Panc1 (cell line): ENCODE measurements at regions not wholly inside any gene's neighbourhood (a gene's known extent, or its start where the extent isn't known, plus 50 kb on each side); places are given as distances from the start of the nearest gene placed in this dataset.

Experiments
- ATAC-seq: fragments of 200-7000 bp; cut with Tn5 transposase; 2 replicates; pipeline ENCODE4 v1.9.1; 2020; ENCODE audit warnings: mild to moderate bottlenecking, moderate library complexity
- BruUV-seq: library from RNA; stranded (reverse); fragments of 400-500 nt; replicated peaks from 2 replicates; lab custom pipeline; 2021; lab: Mats Ljungman, UMichigan
- CTCF ChIA-PET: fragments of 300-600 bp; sonication (Branson Sonifier 250); formaldehyde crosslinking; loops from one replicate; lab custom pipeline; 2022; ENCODE audit warnings: antibody characterized with exemption; lab: Charles Lee
- POLR2A ChIA-PET: fragments of 300-600 bp; sonication (Branson Sonifier 250); formaldehyde crosslinking; loops from one replicate; lab custom pipeline; 2022; ENCODE audit warnings: antibody characterized with exemption; lab: Charles Lee
- DNase-seq: peaks from one replicate; pipeline ENCODE4 v3.0.0-alpha.2; 2010; ENCODE audit warnings: low read depth, low spot score
- H3K27ac ChIP-seq: 2 replicates; pipeline ENCODE4 v1.5.1; 2011; ENCODE audit warnings: mild to moderate bottlenecking, low read length, inconsistent platforms
- H3K27me3 ChIP-seq: fragments of 200-500 bp; sonication (Bioruptor generic); 2 replicates; pipeline ENCODE4 v1.6.0; 2014; ENCODE audit warnings: low read length, inconsistent platforms; ENCODE audit not compliant: control insufficient read depth, insufficient read depth
- H3K36me3 ChIP-seq: fragments of 200-500 bp; sonication (Bioruptor generic); 2 replicates; pipeline ENCODE4 v1.5.1; 2014; ENCODE audit warnings: inconsistent platforms, mild to moderate bottlenecking, low read length, moderate library complexity; ENCODE audit not compliant: control insufficient read depth, insufficient read depth
- H3K4me1 ChIP-seq: 2 replicates; pipeline ENCODE4 v1.5.1; 2011; ENCODE audit warnings: inconsistent platforms, mild to moderate bottlenecking, low read length, moderate library complexity; ENCODE audit not compliant: control insufficient read depth, insufficient read depth
- H3K4me3 ChIP-seq, 2 experiments: 2 replicates each; pipeline ENCODE4 v1.5.1; 2011 to 2012; ENCODE audit warnings: low read depth in 2 of 2, low read length in 2 of 2, mild to moderate bottlenecking in 2 of 2, inconsistent platforms in 1 of 2, moderate library complexity in 1 of 2
- H3K9me3 ChIP-seq: fragments of 200-500 bp; sonication (Bioruptor generic); 2 replicates; pipeline ENCODE4 v1.5.1; 2014; ENCODE audit warnings: low read depth, mild to moderate bottlenecking, inconsistent platforms, low read length, moderate library complexity; ENCODE audit not compliant: control insufficient read depth, insufficient read depth
- POLR2AphosphoS5 ChIP-seq: IDR thresholded peaks from 2 replicates; pipeline ENCODE4 v1.6.1; 2012; ENCODE audit warnings: mild to moderate bottlenecking, low read depth, low read length, moderate library complexity
- SIN3A ChIP-seq: IDR thresholded peaks from 2 replicates; pipeline ENCODE4 v1.6.1; 2012; ENCODE audit warnings: low read depth, mild to moderate bottlenecking, low read length, moderate library complexity, borderline replicate concordance; ENCODE audit not compliant: insufficient read depth
- TCF7L2 ChIP-seq: IDR thresholded peaks from 2 replicates; pipeline ENCODE4 v1.6.1; 2011; ENCODE audit warnings: mild to moderate bottlenecking, low read depth, low read length, inconsistent platforms
- in situ Hi-C: cut with HindIII; loops from 2 replicates; pipeline ENCODE4 v1.10.0; 2016; ENCODE audit warnings: low sequenced_read_pairs, low pct_unique_long_range_greater_than_20kb
- intact Hi-C: fragments of 100-400 bp; cut with micrococcal nuclease; formaldehyde crosslinking; loops from one replicate; pipeline ENCODE4 v1.10.0; 2022; ENCODE audit not compliant: unreplicated experiment
- TF ChIP-seq, protein P1 (sequence below), 2 experiments: IDR thresholded peaks; 2 replicates each; pipeline ENCODE4 v1.6.1; 2011 to 2012; ENCODE audit warnings: low read depth in 2 of 2, control low read depth in 1 of 2, low read length in 1 of 2, mild to moderate bottlenecking in 1 of 2, moderate library complexity in 1 of 2; ENCODE audit not compliant: insufficient read depth in 1 of 2
- TF ChIP-seq, protein P2 (sequence below): fragments of 450-650 bp; IDR thresholded peaks from 2 replicates; pipeline ENCODE4 v1.5.1; 2017; ENCODE audit warnings: mild to moderate bottlenecking

DNA sequence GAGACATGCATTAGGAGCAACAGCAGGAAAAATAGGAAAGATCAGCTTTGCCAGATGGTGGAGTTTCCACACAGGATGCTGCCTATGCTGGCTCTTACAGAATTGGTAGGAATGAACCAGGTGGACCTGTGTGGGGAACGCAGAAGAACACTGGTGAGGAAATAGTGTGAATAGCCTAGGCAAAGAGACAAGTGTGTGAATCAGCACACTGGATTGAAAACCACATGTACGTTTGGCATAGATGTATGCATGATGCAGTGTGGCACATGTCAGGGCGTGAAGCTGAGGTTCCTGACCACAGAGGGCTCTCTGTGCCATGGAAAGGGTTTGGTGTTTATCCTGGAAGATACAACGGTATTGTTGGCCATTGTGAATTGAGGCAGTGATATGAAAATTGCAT lies 156.5 kb upstream of the SLC10A2 start:
- in situ Hi-C loops, result no loop called here
- intact Hi-C loops, result no loop called here
- ChIA-PET POLR2A (no interaction called here), CTCF (no interaction called here)
- ATAC-seq, result no peak
- no peak for DNase-seq
- Histone ChIP-seq H3K36me3 (no peaks in the 10 kb centered on the region), H3K9me3 (no peaks in the 10 kb centered on the region), H3K27me3 (no peaks in the 10 kb centered on the region), H3K4me3 (no peak overlapping the region), H3K4me1 (no peaks in the 10 kb centered on the region), H3K27ac (no peak overlapping the region)
- TF ChIP-seq TCF7L2, result no peak
- no peak for TF ChIP-seq SIN3A
- TF ChIP-seq, protein P1, sequence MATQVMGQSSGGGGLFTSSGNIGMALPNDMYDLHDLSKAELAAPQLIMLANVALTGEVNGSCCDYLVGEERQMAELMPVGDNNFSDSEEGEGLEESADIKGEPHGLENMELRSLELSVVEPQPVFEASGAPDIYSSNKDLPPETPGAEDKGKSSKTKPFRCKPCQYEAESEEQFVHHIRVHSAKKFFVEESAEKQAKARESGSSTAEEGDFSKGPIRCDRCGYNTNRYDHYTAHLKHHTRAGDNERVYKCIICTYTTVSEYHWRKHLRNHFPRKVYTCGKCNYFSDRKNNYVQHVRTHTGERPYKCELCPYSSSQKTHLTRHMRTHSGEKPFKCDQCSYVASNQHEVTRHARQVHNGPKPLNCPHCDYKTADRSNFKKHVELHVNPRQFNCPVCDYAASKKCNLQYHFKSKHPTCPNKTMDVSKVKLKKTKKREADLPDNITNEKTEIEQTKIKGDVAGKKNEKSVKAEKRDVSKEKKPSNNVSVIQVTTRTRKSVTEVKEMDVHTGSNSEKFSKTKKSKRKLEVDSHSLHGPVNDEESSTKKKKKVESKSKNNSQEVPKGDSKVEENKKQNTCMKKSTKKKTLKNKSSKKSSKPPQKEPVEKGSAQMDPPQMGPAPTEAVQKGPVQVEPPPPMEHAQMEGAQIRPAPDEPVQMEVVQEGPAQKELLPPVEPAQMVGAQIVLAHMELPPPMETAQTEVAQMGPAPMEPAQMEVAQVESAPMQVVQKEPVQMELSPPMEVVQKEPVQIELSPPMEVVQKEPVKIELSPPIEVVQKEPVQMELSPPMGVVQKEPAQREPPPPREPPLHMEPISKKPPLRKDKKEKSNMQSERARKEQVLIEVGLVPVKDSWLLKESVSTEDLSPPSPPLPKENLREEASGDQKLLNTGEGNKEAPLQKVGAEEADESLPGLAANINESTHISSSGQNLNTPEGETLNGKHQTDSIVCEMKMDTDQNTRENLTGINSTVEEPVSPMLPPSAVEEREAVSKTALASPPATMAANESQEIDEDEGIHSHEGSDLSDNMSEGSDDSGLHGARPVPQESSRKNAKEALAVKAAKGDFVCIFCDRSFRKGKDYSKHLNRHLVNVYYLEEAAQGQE (IDR thresholded peaks at IDR 0.05; ENCODE audit: insufficient read depth in 1 of 2, low read depth in 2 of 2, low read length in 1 of 2), result no peak
- TF ChIP-seq, protein P2, sequence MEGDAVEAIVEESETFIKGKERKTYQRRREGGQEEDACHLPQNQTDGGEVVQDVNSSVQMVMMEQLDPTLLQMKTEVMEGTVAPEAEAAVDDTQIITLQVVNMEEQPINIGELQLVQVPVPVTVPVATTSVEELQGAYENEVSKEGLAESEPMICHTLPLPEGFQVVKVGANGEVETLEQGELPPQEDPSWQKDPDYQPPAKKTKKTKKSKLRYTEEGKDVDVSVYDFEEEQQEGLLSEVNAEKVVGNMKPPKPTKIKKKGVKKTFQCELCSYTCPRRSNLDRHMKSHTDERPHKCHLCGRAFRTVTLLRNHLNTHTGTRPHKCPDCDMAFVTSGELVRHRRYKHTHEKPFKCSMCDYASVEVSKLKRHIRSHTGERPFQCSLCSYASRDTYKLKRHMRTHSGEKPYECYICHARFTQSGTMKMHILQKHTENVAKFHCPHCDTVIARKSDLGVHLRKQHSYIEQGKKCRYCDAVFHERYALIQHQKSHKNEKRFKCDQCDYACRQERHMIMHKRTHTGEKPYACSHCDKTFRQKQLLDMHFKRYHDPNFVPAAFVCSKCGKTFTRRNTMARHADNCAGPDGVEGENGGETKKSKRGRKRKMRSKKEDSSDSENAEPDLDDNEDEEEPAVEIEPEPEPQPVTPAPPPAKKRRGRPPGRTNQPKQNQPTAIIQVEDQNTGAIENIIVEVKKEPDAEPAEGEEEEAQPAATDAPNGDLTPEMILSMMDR, result no peak
- no peak for TF ChIP-seq POLR2AphosphoS5
- BruUV-seq, result no TSS peak

DNA sequence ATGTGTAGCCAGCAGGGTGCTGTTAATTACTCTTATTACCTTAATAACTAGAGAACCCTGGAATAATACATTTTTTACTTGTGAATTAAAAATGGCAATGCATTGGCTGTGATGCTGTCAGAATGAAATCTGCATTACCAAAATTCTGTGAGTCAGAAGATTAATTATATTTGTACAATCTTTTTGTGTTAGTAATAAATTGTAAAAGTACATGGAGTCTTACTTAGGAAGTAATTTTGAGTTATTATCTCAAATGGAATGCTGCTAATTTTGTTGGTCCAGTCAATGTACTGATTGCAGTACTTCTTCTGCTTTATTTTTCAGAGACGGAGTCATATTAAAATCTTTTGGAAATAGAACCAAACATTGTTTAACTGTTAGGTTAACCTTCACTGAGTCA lies 152.0 kb upstream of the SLC10A2 start:
- Histone ChIP-seq H3K36me3 (no peaks in the 10 kb centered on the region), H3K4me3 (no peak overlapping the region), H3K27me3 (no peaks in the 10 kb centered on the region), H3K4me1 (no peaks in the 10 kb centered on the region), H3K9me3 (no peaks in the 10 kb centered on the region), H3K27ac (no peak overlapping the region)
- in situ Hi-C loops (no loop called here), intact Hi-C loops (no loop called here)
- ChIA-PET CTCF (no interaction called here), POLR2A (no interaction called here)
- TF ChIP-seq, protein P2, result no peak
- no peak for TF ChIP-seq TCF7L2
- TF ChIP-seq, protein P1 (IDR thresholded peaks at IDR 0.05; ENCODE audit: insufficient read depth in 1 of 2, low read depth in 2 of 2, low read length in 1 of 2), result no peak
- no peak for TF ChIP-seq POLR2AphosphoS5
- no peak for TF ChIP-seq SIN3A
- ATAC-seq, result no peak
- BruUV-seq, result no TSS peak
- no peak for DNase-seq
